Left kidney (tissue), 1 donor: ENCODE measurements at regions not wholly inside any gene's neighbourhood (a gene's known extent, or its start where the extent isn't known, plus 50 kb on each side); places are given as distances from the start of the nearest gene placed in this dataset.

Experiments used
- DNase-seq: peaks from one replicate; pipeline ENCODE4 v3.0.0-alpha.2; 2013

GRCh38 chr2:122236152-122236874, 480.9 kb downstream of the TSN start:
- DNase-seq, result no peak

- DNase-seq, result no peak
Measured at GRCh38 chr2:122236925-122237324, 481.5 kb downstream of the TSN start.

- no peak for DNase-seq
Measured at GRCh38 chr2:122237450-122237849, 482.0 kb downstream of the TSN start.

GRCh38 chr2:122238006-122238559, 482.6 kb downstream of the TSN start:
- no peak for DNase-seq

GRCh38 chr2:122239440-122239839, 484.0 kb downstream of the TSN start:
- no peak for DNase-seq

- DNase-seq, result no peak
Measured at GRCh38 chr2:122244598-122245229, 489.3 kb downstream of the TSN start.

- no peak for DNase-seq
Measured at GRCh38 chr2:122249673-122250072, 494.2 kb downstream of the TSN start.

- no peak for DNase-seq
Measured at GRCh38 chr2:122251158-122251557, 495.7 kb downstream of the TSN start.

GRCh38 chr2:122251566-122251965, 496.1 kb downstream of the TSN start:
- no peak for DNase-seq

- DNase-seq, result no peak
Measured at GRCh38 chr2:122255924-122256323, 500.5 kb downstream of the TSN start.

GRCh38 chr2:122261911-122262310, 506.5 kb downstream of the TSN start:
- no peak for DNase-seq

GRCh38 chr2:122263746-122264145, 508.3 kb downstream of the TSN start:
- no peak for DNase-seq

GRCh38 chr2:122266636-122267035, 511.2 kb downstream of the TSN start:
- no peak for DNase-seq

GRCh38 chr2:122267947-122268346, 512.5 kb downstream of the TSN start:
- DNase-seq, result no peak

- DNase-seq, result no peak
Measured at GRCh38 chr2:122273785-122274419, 518.5 kb downstream of the TSN start.

- DNase-seq, result no peak
Measured at GRCh38 chr2:122277956-122278355, 522.5 kb downstream of the TSN start.

GRCh38 chr2:122300758-122301157, 545.3 kb downstream of the TSN start:
- no peak for DNase-seq

GRCh38 chr2:122307763-122308162, 552.3 kb downstream of the TSN start:
- no peak for DNase-seq

GRCh38 chr2:122315306-122315705, 559.9 kb downstream of the TSN start:
- no peak for DNase-seq

- no peak for DNase-seq
Measured at GRCh38 chr2:122319539-122320132, 564.2 kb downstream of the TSN start.

GRCh38 chr2:122322815-122323214, 567.4 kb downstream of the TSN start:
- DNase-seq, result no peak

- no peak for DNase-seq
Measured at GRCh38 chr2:122323927-122324326, 568.5 kb downstream of the TSN start.

GRCh38 chr2:122326471-122326870, 571.0 kb downstream of the TSN start:
- no peak for DNase-seq
